ENCODE measurements at regions not wholly inside any gene's neighbourhood (a gene's known extent, or its start where the extent isn't known, plus 50 kb on each side); places are given as distances from the start of the nearest gene placed in this dataset.

DNA sequence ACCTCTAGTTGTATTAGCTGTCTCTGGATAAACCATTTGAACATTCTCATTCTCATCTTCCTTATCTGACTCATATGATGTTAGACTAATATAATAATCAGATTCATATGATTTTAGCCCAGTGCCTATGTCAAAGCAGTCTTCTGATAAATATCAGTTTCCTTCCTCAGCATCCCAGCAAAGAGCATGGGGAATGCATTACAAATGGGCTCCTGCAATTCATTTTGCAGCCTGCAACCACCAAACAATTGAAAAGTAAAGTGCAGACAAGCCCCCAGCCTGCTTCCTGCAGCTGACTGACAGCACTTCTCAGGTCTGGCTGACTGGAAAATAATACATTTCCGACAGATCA is 78.2 kb upstream of the STAC start:
- Histone ChIP-seq H3K23me2 (ENCODE audit: low read depth, low read length) (no peaks in the 10 kb centered on the region), H3K4ac (replicated peaks; ENCODE audit: insufficient read length, low read depth, low read length) (no peak overlapping the region), H3K27me3 (replicated peaks in 1 of 4; ENCODE audit: control insufficient read depth in 3 of 4, extremely low read depth in 1 of 4, insufficient read depth in 3 of 4, low read length in 3 of 4) (no peaks in the 10 kb centered on the region), H3K79me1 (ENCODE audit: low read depth, low read length) (no peaks in the 10 kb centered on the region), H2BK12ac (ENCODE audit: low read depth, low read length) (no peak overlapping the region), H3K18ac (ENCODE audit: extremely low read depth, low read length) (no peak overlapping the region), H4K91ac (replicated peaks; ENCODE audit: insufficient read length, low read length) (no peak overlapping the region), H2BK5ac (ENCODE audit: low read depth, low read length) (no peak overlapping the region), H3K9me3 (ENCODE audit: insufficient read depth in 2 of 2, low read depth in 1 of 2, low read length in 1 of 2) (no peaks in the 10 kb centered on the region), H3K36me3 (ENCODE audit: control insufficient read depth in 2 of 4, insufficient read depth in 4 of 4, low read length in 3 of 4) (no peaks in the 10 kb centered on the region), H2AK5ac (ENCODE audit: low read depth, low read length) (no peak overlapping the region), H3K4me2 (ENCODE audit: insufficient read depth in 1 of 2, low read depth in 2 of 2, low read length in 2 of 2) (no peak overlapping the region), H2BK20ac (ENCODE audit: low read length) (no peak overlapping the region), H3K56ac (replicated peaks; ENCODE audit: insufficient read length, low read depth, low read length) (no peak overlapping the region), H4K5ac (ENCODE audit: insufficient read length, low read depth, low read length) (no peak overlapping the region), H3K9ac (replicated peaks in 1 of 4; ENCODE audit: extremely low read depth in 1 of 4, low read depth in 3 of 4, low read length in 3 of 4) (no peak overlapping the region), H2BK120ac (replicated peaks; ENCODE audit: low read depth, low read length) (no peak overlapping the region), H4K8ac (ENCODE audit: extremely low read depth, insufficient read depth, low read length) (no peak overlapping the region), H3K14ac (ENCODE audit: insufficient read length) (no peak overlapping the region), H3K79me2 (ENCODE audit: control insufficient read depth in 1 of 2, insufficient read depth in 2 of 2, low read length in 2 of 2) (no peaks in the 10 kb centered on the region), H2BK15ac (ENCODE audit: low read length) (no peak overlapping the region), H3K23ac (ENCODE audit: insufficient read length) (no peak overlapping the region), H3K4me3 (ENCODE audit: extremely low read depth in 1 of 4, insufficient read depth in 2 of 4, low read depth in 3 of 4, low read length in 4 of 4) (no peak overlapping the region), H4K20me1 (replicated peaks in 1 of 2; ENCODE audit: control insufficient read depth in 1 of 2, insufficient read depth in 2 of 2, low read length in 2 of 2) (no peaks in the 10 kb centered on the region), H3K4me1 (replicated peaks in 1 of 4; ENCODE audit: control insufficient read depth in 3 of 4, insufficient read depth in 4 of 4, low read length in 3 of 4) (0 out of 7 replicates have a peak, but pooled peaks cover 0 to 2% (median 0%) of the 10 kb centered on the region in 4 experiments), H2AFZ (ENCODE audit: low read length) (no peak overlapping the region), H3K27ac (ENCODE audit: low read depth, low read length) (no peak overlapping the region)
- no peak for DNase-seq (ENCODE audit: low read depth in 1 of 2, low spot score in 2 of 2)
- ChIA-PET POLR2A (ENCODE audit: partially characterized antibody) (no interaction called here), CTCF (ENCODE audit: partially characterized antibody) (no interaction called here)
- no peak for FAIRE-seq
- 94% methylated on average over 1 of the region's 1 CpG; no CpG with 5 or more reads in 1 of the 2 experiments for WGBS, 2 experiments (ENCODE audit: extremely low coverage in 1 of 2, insufficient coverage in 1 of 2, insufficient read length in 1 of 2, insufficient replicate concordance in 2 of 2, low coverage in 1 of 2, low lambda C conversion rate in 2 of 2, missing lambda C conversion rate in 1 of 2)
- TF ChIP-seq KDM1A (IDR thresholded peaks at IDR 0.05; ENCODE audit: borderline replicate concordance, low read length) (no peak), TBP (IDR thresholded peaks at IDR 0.05; ENCODE audit: low read depth, low read length) (no peak), HDAC6 (IDR thresholded peaks at IDR 0.05; ENCODE audit: low read depth, low read length) (no peak), SRF (IDR thresholded peaks at IDR 0.05; ENCODE audit: low read depth, low read length) (no peak), JUN (IDR thresholded peaks at IDR 0.05; ENCODE audit: low read depth, low read length) (no peak), CREB1 (IDR thresholded peaks at IDR 0.05) (no peak), RFX5 (IDR thresholded peaks at IDR 0.05; ENCODE audit: borderline replicate concordance, low read depth, low read length) (no peak), YY1 (IDR thresholded peaks at IDR 0.05; ENCODE audit: low read depth, low read length) (no peak), USF2 (IDR thresholded peaks at IDR 0.05; ENCODE audit: low read length) (no peak), JUND (IDR thresholded peaks at IDR 0.05; ENCODE audit: low read length) (no peak), RBBP5 (IDR thresholded peaks at IDR 0.05; ENCODE audit: borderline replicate concordance, low read depth, low read length) (no peak), TAF1 (IDR thresholded peaks at IDR 0.05; ENCODE audit: low read depth, low read length) (no peak)
- TF ChIP-seq, protein P1, sequence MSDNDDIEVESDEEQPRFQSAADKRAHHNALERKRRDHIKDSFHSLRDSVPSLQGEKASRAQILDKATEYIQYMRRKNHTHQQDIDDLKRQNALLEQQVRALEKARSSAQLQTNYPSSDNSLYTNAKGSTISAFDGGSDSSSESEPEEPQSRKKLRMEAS (IDR thresholded peaks at IDR 0.05), result no peak
- TF ChIP-seq, protein P2, sequence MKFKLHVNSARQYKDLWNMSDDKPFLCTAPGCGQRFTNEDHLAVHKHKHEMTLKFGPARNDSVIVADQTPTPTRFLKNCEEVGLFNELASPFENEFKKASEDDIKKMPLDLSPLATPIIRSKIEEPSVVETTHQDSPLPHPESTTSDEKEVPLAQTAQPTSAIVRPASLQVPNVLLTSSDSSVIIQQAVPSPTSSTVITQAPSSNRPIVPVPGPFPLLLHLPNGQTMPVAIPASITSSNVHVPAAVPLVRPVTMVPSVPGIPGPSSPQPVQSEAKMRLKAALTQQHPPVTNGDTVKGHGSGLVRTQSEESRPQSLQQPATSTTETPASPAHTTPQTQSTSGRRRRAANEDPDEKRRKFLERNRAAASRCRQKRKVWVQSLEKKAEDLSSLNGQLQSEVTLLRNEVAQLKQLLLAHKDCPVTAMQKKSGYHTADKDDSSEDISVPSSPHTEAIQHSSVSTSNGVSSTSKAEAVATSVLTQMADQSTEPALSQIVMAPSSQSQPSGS (IDR thresholded peaks at IDR 0.05; ENCODE audit: low read length), result no peak

Measured in H1 (cell line).